Lower leg skin (tissue), 3 donors: ENCODE measurements at regions not wholly inside any gene's neighbourhood (a gene's known extent, or its start where the extent isn't known, plus 50 kb on each side); places are given as distances from the start of the nearest gene placed in this dataset.
"Not testable (repeated sequence)": the region's sequence is repeated elsewhere in the genome, so short reads cannot be mapped to it uniquely, and the experiment has no call there.

Experiments used
- CTCF ChIP-seq, 3 donors: fragments of 450-650 bp; IDR thresholded peaks; one replicate each; pipeline ENCODE4 v1.5.1; 2016; ENCODE audit warnings: antibody characterized with exemption in 3 of 3, mild to moderate bottlenecking in 3 of 3, moderate library complexity in 2 of 3
- POLR2A ChIP-seq, 2 donors: fragments of 450-650 bp; IDR thresholded peaks; one replicate each; pipeline ENCODE4 v1.6.1; 2016 to 2017; ENCODE audit warnings: antibody characterized with exemption in 2 of 2, mild to moderate bottlenecking in 1 of 2, moderate library complexity in 1 of 2

GRCh38 chr7:63580045-63580444 is 418.6 kb upstream of the ZNF722 start:
- not testable (repeated sequence) for TF ChIP-seq CTCF, POLR2A (IDR thresholded peaks at IDR 0.05)
